ENCODE measurements at regions not wholly inside any gene's neighbourhood (a gene's known extent, or its start where the extent isn't known, plus 50 kb on each side); places are given as distances from the start of the nearest gene placed in this dataset.

GRCh38 chr3:157807280-157807679, 298.9 kb downstream of the SHOX2 start:
- no peak for DNase-seq (ENCODE audit: low read depth)

- no peak for DNase-seq (ENCODE audit: low read depth)
These were observed 300.7 kb downstream of the SHOX2 start for GRCh38 chr3:157805538-157805937.

GRCh38 chr3:157794771-157795170, 291.6 kb upstream of the VEPH1 start:
- DNase-seq (ENCODE audit: low read depth): no peak

GRCh38 chr3:157793745-157794144, 290.5 kb upstream of the VEPH1 start:
- DNase-seq (ENCODE audit: low read depth): no peak

- DNase-seq (ENCODE audit: low read depth): no peak
These were observed 285.9 kb upstream of the VEPH1 start for GRCh38 chr3:157789162-157789561.

- DNase-seq (ENCODE audit: low read depth): no peak
These were observed 283.4 kb upstream of the VEPH1 start for GRCh38 chr3:157786618-157787017.

GRCh38 chr3:157786211-157786610, 283.0 kb upstream of the VEPH1 start:
- DNase-seq (ENCODE audit: low read depth): no peak

- DNase-seq (ENCODE audit: low read depth): no peak
These were observed 282.0 kb upstream of the VEPH1 start for GRCh38 chr3:157785102-157785826.

GRCh38 chr3:157782236-157782635, 279.0 kb upstream of the VEPH1 start:
- no peak for DNase-seq (ENCODE audit: low read depth)

GRCh38 chr3:157776861-157777260, 273.6 kb upstream of the VEPH1 start:
- DNase-seq (ENCODE audit: low read depth): no peak

GRCh38 chr3:157775446-157775845, 272.2 kb upstream of the VEPH1 start:
- DNase-seq (ENCODE audit: low read depth): no peak

- no peak for DNase-seq (ENCODE audit: low read depth)
These were observed 266.2 kb upstream of the VEPH1 start for GRCh38 chr3:157769378-157769777.

GRCh38 chr3:157767607-157768006, 264.4 kb upstream of the VEPH1 start:
- DNase-seq (ENCODE audit: low read depth): no peak

- no peak for DNase-seq (ENCODE audit: low read depth)
These were observed 260.4 kb upstream of the VEPH1 start for GRCh38 chr3:157763644-157764043.

GRCh38 chr3:157759311-157759710, 256.1 kb upstream of the VEPH1 start:
- DNase-seq (ENCODE audit: low read depth): no peak

- DNase-seq (ENCODE audit: low read depth): no peak
These were observed 252.0 kb upstream of the VEPH1 start for GRCh38 chr3:157755233-157755632.

GRCh38 chr3:157754451-157754850, 251.2 kb upstream of the VEPH1 start:
- DNase-seq (ENCODE audit: low read depth): no peak

GRCh38 chr3:157753787-157754136, 250.5 kb upstream of the VEPH1 start:
- no peak for DNase-seq (ENCODE audit: low read depth)

GRCh38 chr3:157752956-157753786, 250.0 kb upstream of the VEPH1 start:
- DNase-seq (ENCODE audit: low read depth): no peak

GRCh38 chr3:157752554-157752953, 249.3 kb upstream of the VEPH1 start:
- no peak for DNase-seq (ENCODE audit: low read depth)

- no peak for DNase-seq (ENCODE audit: low read depth)
These were observed 248.2 kb upstream of the VEPH1 start for GRCh38 chr3:157751386-157751785.

- DNase-seq (ENCODE audit: low read depth): no peak
These were observed 243.2 kb upstream of the VEPH1 start for GRCh38 chr3:157746391-157746790.

GRCh38 chr3:157741607-157742006, 238.4 kb upstream of the VEPH1 start:
- DNase-seq (ENCODE audit: low read depth): no peak

GRCh38 chr3:157738441-157738840, 235.2 kb upstream of the VEPH1 start:
- DNase-seq (ENCODE audit: low read depth): no peak
